GM18498 (cell line): ENCODE measurements at regions not wholly inside any gene's neighbourhood (a gene's known extent, or its start where the extent isn't known, plus 50 kb on each side); places are given as distances from the start of the nearest gene placed in this dataset.

Experiments used
- ATAC-seq: cut with Tn5 transposase; IDR thresholded peaks from one replicate; pipeline ENCODE4 v1.9.1; 2021; ENCODE audit warnings: mild to moderate bottlenecking, moderate library complexity; ENCODE audit not compliant: unreplicated experiment

GRCh38 chr11:33476945-33477606 is 219.9 kb downstream of the HIPK3 start:
- ATAC-seq: no peak

- no peak for ATAC-seq
Measured at GRCh38 chr11:33475993-33476392, 218.8 kb downstream of the HIPK3 start.

- no peak for ATAC-seq
Measured at GRCh38 chr11:33474866-33475265, 217.7 kb downstream of the HIPK3 start.

- ATAC-seq: no peak
Measured at GRCh38 chr11:33471541-33471940, 214.4 kb downstream of the HIPK3 start.

GRCh38 chr11:33467966-33468365 is 210.8 kb downstream of the HIPK3 start:
- ATAC-seq: no peak

- ATAC-seq: no peak
Measured at GRCh38 chr11:33463059-33463458, 205.9 kb downstream of the HIPK3 start.

- ATAC-seq: no peak
Measured at GRCh38 chr11:33461369-33462125, 204.4 kb downstream of the HIPK3 start.

- no peak for ATAC-seq
Measured at GRCh38 chr11:33457948-33458347, 200.8 kb downstream of the HIPK3 start.

- ATAC-seq: no peak
Measured at GRCh38 chr11:33455867-33456463, 198.8 kb downstream of the HIPK3 start.

GRCh38 chr11:33454264-33454663 is 197.1 kb downstream of the HIPK3 start:
- ATAC-seq: no peak

- ATAC-seq: no peak
Measured at GRCh38 chr11:33452836-33453624, 195.8 kb downstream of the HIPK3 start.

- ATAC-seq: no peak
Measured at GRCh38 chr11:33451364-33451763, 194.2 kb downstream of the HIPK3 start.

- no peak for ATAC-seq
Measured at GRCh38 chr11:33449798-33450197, 192.6 kb downstream of the HIPK3 start.

GRCh38 chr11:33448461-33449130 is 191.4 kb downstream of the HIPK3 start:
- no peak for ATAC-seq

GRCh38 chr11:33445761-33446161 is 188.6 kb downstream of the HIPK3 start:
- ATAC-seq: no peak

GRCh38 chr11:33444835-33445594 is 187.8 kb downstream of the HIPK3 start:
- no peak for ATAC-seq

GRCh38 chr11:33443684-33444083 is 186.5 kb downstream of the HIPK3 start:
- no peak for ATAC-seq

GRCh38 chr11:33438301-33438700 is 181.1 kb downstream of the HIPK3 start:
- no peak for ATAC-seq

GRCh38 chr11:33437529-33437928 is 180.3 kb downstream of the HIPK3 start:
- ATAC-seq: no peak

- no peak for ATAC-seq
Measured at GRCh38 chr11:33435216-33435615, 178.0 kb downstream of the HIPK3 start.
